ENCODE measurements at regions not wholly inside any gene's neighbourhood (a gene's known extent, or its start where the extent isn't known, plus 50 kb on each side); places are given as distances from the start of the nearest gene placed in this dataset.

GRCh38 chr10:33749067-33749735 lies 414.7 kb upstream of the NRP1 start:
- CTCF ChIA-PET = no interaction called here
- no peak overlapping the region for H3K4me3 ChIP-seq (ENCODE audit: low read depth, low read length, poor library complexity, severe bottlenecking)
- H3K36me3 ChIP-seq (ENCODE audit: insufficient read depth, low read length, poor library complexity, severe bottlenecking) = no peaks in the 10 kb centered on the region
- H3K27ac ChIP-seq (ENCODE audit: low read depth, low read length, poor library complexity, severe bottlenecking) = no peak overlapping the region
- H3K9me3 ChIP-seq (ENCODE audit: low read depth, low read length, poor library complexity, severe bottlenecking) = no peaks in the 10 kb centered on the region
- POLR2A ChIA-PET (ENCODE audit: low non-redundant PET) = no interaction called here
- peak; percentile 21 for DNase-seq (ENCODE audit: low spot score)
- BruUV-seq (replicated peaks) = no TSS peak
- peaks cover 14% of the 10 kb centered on the region for H3K4me1 ChIP-seq (ENCODE audit: insufficient read depth, low read length, poor library complexity, severe bottlenecking)
- H3K27me3 ChIP-seq (replicated peaks; ENCODE audit: insufficient read depth, low read depth, low read length, poor library complexity) = no peaks in the 10 kb centered on the region
- TF ChIP-seq, protein P1, sequence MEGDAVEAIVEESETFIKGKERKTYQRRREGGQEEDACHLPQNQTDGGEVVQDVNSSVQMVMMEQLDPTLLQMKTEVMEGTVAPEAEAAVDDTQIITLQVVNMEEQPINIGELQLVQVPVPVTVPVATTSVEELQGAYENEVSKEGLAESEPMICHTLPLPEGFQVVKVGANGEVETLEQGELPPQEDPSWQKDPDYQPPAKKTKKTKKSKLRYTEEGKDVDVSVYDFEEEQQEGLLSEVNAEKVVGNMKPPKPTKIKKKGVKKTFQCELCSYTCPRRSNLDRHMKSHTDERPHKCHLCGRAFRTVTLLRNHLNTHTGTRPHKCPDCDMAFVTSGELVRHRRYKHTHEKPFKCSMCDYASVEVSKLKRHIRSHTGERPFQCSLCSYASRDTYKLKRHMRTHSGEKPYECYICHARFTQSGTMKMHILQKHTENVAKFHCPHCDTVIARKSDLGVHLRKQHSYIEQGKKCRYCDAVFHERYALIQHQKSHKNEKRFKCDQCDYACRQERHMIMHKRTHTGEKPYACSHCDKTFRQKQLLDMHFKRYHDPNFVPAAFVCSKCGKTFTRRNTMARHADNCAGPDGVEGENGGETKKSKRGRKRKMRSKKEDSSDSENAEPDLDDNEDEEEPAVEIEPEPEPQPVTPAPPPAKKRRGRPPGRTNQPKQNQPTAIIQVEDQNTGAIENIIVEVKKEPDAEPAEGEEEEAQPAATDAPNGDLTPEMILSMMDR (conservative IDR thresholded peaks at IDR 0.05; ENCODE audit: low read depth, low read length) = no peak
- TF ChIP-seq EZH2 (IDR thresholded peaks at IDR 0.05; ENCODE audit: borderline replicate concordance, low read depth, low read length, poor library complexity, severe bottlenecking) = no peak
- intact Hi-C loops (cut with micrococcal nuclease; ENCODE audit: unreplicated experiment) = no loop called here

DNA sequence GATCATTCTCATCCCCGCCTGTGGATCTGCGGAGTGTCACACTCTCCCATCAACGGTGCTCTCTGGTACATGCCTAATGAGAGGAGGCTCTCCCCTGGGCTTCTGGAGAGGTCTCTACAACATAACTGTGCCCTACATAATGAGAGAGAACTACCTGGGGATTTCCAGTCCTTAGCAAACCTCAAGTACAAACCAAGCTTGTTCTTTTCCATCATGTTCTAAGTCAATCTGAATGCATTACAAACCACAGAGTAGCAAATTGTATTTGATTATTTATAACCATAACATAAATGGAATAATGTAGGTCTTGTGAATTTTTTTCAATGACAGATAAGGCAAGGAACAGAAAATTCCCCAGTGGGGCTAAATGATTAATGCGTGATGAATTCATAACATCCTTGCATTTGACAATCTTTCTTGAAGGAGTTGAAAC lies 412.4 kb upstream of the NRP1 start:
- Histone ChIP-seq H3K27ac (ENCODE audit: low read depth, low read length, poor library complexity, severe bottlenecking) (no peak overlapping the region), H3K9me3 (ENCODE audit: low read depth, low read length, poor library complexity, severe bottlenecking) (no peaks in the 10 kb centered on the region), H3K27me3 (replicated peaks; ENCODE audit: insufficient read depth, low read depth, low read length, poor library complexity) (no peaks in the 10 kb centered on the region), H3K4me3 (ENCODE audit: low read depth, low read length, poor library complexity, severe bottlenecking) (no peak overlapping the region), H3K4me1 (ENCODE audit: insufficient read depth, low read length, poor library complexity, severe bottlenecking) (peaks cover 14% of the 10 kb centered on the region), H3K36me3 (ENCODE audit: insufficient read depth, low read length, poor library complexity, severe bottlenecking) (no peaks in the 10 kb centered on the region)
- BruUV-seq (replicated peaks) = no TSS peak
- intact Hi-C loops (cut with micrococcal nuclease; ENCODE audit: unreplicated experiment) = no loop called here
- CTCF ChIA-PET = no interaction called here
- no peak for TF ChIP-seq EZH2 (IDR thresholded peaks at IDR 0.05; ENCODE audit: borderline replicate concordance, low read depth, low read length, poor library complexity, severe bottlenecking)
- TF ChIP-seq, protein P1 (conservative IDR thresholded peaks at IDR 0.05; ENCODE audit: low read depth, low read length) = no peak
- POLR2A ChIA-PET (ENCODE audit: low non-redundant PET) = no interaction called here
- DNase-seq (ENCODE audit: low spot score) = no peak

DNA sequence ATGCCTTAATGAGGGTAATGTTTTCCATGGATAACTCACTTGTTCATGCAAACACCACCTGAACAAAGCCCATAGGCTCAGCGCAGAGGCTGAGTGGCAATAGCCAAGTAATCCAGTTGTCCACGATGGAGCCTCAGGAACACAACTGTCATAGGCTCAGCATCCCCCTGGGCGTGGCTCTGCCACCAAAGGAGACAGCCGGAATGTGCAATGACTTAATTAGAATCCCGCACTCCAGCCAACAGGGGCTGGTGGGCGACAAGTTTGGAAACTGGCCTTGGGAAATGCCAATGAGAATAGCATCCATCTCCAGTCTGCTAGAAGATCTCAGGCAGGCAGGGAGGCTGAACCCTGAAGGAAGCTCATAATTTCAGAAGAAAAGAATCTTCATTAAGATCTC lies 411.7 kb upstream of the NRP1 start:
- no peak for DNase-seq (ENCODE audit: low spot score)
- POLR2A ChIA-PET (ENCODE audit: low non-redundant PET) = no interaction called here
- no peaks in the 10 kb centered on the region for H3K9me3 ChIP-seq (ENCODE audit: low read depth, low read length, poor library complexity, severe bottlenecking)
- CTCF ChIA-PET = no interaction called here
- H3K36me3 ChIP-seq (ENCODE audit: insufficient read depth, low read length, poor library complexity, severe bottlenecking) = no peaks in the 10 kb centered on the region
- intact Hi-C loops (cut with micrococcal nuclease; ENCODE audit: unreplicated experiment) = no loop called here
- peaks cover 14% of the 10 kb centered on the region for H3K4me1 ChIP-seq (ENCODE audit: insufficient read depth, low read length, poor library complexity, severe bottlenecking)
- no peaks in the 10 kb centered on the region for H3K27me3 ChIP-seq (replicated peaks; ENCODE audit: insufficient read depth, low read depth, low read length, poor library complexity)
- H3K4me3 ChIP-seq (ENCODE audit: low read depth, low read length, poor library complexity, severe bottlenecking) = no peak overlapping the region
- TF ChIP-seq, protein P1 (conservative IDR thresholded peaks at IDR 0.05; ENCODE audit: low read depth, low read length) = no peak
- TF ChIP-seq EZH2 (IDR thresholded peaks at IDR 0.05; ENCODE audit: borderline replicate concordance, low read depth, low read length, poor library complexity, severe bottlenecking) = no peak
- no TSS peak for BruUV-seq (replicated peaks)
- H3K27ac ChIP-seq (ENCODE audit: low read depth, low read length, poor library complexity, severe bottlenecking) = no peak overlapping the region
